Stimulated activated CD4-positive, alpha-beta T cell treated with anti-CD3 and anti-CD28 coated beads, Interleukin-2, amount 100 ng/mL, for 24 hours (primary cell): ENCODE measurements at regions not wholly inside any gene's neighbourhood (a gene's known extent, or its start where the extent isn't known, plus 50 kb on each side); places are given as distances from the start of the nearest gene placed in this dataset.
"Not testable (repeated sequence)": the region's sequence is repeated elsewhere in the genome, so short reads cannot be mapped to it uniquely, and the experiment has no call there.

Experiments
- DNase-seq, 2 donors: peaks; one replicate each; pipeline ENCODE4 v3.0.0-alpha.2; 2020

GRCh38 chr2:231644426-231644825, 51.8 kb downstream of the TEX44 start:
- no peak for DNase-seq

- no peak for DNase-seq
Observed at GRCh38 chr2:231646476-231646875, 53.8 kb downstream of the TEX44 start.

DNA sequence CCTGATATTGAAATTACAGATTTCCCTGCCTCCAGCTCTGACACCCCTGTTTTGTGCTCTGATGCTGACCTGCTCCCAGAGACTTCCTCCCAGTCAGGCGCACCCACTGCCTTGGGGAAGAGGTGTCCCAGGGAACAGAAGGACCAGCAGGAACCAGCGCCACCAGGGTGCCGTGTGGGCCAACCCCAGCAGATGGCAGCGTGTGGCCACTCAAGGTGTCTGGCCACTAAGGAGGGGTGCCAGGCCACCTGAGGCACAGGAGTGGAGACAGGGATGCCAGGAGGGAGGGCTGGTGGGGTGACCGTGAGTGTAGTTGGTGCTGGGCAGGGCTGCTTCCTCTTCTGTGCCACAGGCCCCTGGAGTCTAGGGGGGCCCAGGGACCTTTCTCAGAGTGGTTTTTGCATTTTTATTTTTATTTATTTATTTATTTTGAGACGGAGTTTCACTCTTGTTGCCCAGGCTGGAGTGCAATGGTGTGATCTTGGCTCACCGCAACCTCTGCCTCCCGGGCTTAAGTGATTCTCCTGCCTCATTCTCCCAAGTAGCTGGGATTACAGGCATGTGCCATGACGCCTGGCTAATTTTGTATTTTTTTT, 56.0 kb downstream of the TEX44 start:
- peak; percentile 63 to 70 for DNase-seq

DNA sequence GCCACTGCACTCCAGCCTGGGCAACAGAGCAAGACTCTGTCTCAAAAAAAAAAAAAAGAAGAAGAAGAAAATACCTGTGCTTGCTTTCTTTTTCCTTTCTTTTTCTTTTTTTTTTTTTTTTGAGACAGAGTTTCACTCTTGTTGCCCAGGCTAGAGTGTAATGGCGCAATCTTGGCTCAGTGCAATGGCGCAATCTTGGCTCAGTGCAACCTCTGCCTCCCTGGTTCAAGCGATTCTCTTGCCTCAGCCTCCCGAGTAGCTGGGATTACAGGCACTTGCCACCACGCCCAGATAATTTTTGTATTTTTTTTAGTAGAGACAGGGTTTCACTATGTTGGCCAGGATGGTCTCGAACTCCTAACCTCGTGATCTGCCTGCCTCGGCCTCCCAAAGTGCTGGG, 56.8 kb upstream of the PTMA start:
- DNase-seq, result not testable (repeated sequence)

- DNase-seq, result no peak
Observed at GRCh38 chr2:231655488-231655887, 52.8 kb upstream of the PTMA start.

DNA sequence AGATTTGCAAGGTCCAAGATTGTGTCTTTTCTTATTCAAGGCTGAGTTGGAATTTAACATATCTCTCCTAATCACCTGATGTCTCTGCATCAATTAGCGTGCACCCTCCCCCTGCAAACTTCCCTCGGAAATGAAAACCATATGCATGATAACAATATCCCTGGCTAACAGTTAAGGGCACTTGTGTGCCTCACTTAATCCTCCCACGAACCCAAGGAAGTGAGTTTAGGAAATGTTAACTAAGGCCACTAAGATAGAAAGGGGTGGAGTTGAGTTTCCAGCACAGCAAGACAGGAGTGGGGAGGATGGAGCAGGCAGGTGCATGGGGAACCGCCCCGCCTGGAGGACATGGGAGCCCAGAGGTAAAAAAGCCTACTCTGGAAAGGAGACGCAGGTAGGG, 52.4 kb upstream of the PTMA start:
- no peak for DNase-seq
